HG03575 (cell line): ENCODE measurements at regions not wholly inside any gene's neighbourhood (a gene's known extent, or its start where the extent isn't known, plus 50 kb on each side); places are given as distances from the start of the nearest gene placed in this dataset.

Experiments
- ATAC-seq: cut with Tn5 transposase; IDR thresholded peaks from one replicate; pipeline ENCODE4 v1.9.1; 2021; ENCODE audit not compliant: unreplicated experiment, insufficient number of reproducible peaks, low FRiP score; ENCODE audit errors: extremely low read depth

DNA sequence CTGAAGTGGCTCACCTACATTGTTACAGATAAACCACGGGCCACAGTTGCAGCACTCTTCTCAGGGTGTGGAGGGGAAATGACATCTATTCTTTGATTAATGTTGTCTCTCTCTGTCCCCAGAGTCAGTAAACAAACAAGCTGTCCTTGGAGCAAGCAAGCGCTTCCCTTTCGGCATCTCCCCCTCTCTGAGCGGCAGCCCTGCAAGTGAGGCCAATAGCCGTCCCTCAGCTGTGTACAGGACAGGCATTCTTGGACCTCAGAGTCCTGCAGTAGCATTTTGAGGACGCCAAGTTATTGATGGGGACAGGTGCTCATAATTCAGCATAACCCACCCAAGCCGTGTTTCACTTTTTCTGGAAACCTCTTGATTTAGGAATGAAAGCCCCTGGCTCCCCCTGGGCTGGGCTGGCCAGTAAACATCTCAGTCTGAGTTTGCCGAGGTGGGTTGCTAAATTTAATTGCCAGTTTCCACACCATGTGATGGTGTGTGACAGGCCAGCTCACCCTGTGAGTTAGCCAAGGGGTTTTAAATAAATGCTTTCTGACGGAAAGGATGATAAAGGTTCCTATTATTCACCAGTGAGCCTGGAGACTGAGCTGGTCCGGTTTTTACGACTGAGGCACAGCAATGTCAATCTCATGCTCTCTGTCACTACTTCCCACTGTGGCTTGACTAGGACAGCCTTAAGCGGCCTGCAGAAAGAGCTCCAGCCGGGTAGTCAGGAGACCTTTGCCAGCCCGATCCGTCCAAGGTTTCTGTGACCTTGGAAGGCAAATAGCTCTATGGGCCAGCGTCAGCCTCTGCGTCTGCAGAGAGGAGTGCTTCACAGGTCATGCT lies 214.8 kb upstream of the RREB1 start:
- ATAC-seq, result no peak

GRCh38 chr6:6893701-6894100 lies 214.1 kb upstream of the RREB1 start:
- ATAC-seq, result no peak

DNA sequence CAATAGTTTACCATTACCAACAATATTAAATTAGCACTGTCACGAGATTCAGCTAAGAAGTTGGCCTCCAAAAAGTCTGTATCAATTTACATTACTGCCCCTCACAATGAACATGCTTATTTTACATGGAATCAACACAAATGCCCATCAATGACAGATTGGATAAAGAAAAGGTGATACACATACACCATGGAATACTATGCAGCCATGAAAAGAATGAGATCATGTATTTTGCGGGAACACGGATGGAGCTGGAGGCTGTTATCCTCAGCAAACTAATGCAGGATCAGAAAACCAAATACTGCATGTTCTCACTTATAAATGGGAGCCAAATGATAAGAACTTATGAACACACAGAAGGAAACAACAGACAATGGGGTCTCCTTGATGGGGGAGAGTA lies 211.8 kb upstream of the RREB1 start:
- ATAC-seq, result no peak

GRCh38 chr6:6897140-6897539 lies 210.6 kb upstream of the RREB1 start:
- no peak for ATAC-seq

- ATAC-seq, result no peak
These were observed 207.1 kb upstream of the RREB1 start for GRCh38 chr6:6900569-6901204.

DNA sequence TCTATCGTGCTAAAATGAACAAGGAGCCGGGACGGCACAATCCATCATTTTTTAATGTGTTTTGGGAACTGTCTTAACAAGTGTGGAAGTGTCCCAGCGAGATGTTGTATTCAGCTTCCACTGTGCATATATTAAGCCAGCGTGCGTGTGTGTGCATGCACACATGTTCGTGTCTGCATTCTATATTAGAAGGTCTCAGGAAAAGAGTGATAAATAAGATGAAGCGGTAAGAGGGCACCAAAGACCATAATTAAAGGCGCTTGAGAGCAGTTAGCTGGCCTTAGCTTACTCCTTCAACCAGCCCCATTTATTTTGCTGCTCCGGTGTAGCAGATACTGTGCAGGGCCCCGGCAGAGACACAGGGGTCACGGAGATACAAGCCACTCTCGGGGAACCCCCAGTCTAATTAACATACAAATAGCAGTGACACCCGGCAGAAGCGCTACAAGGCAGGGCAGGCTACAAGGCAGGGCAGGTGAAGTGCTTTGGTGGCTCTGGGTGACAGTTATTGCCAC lies 206.5 kb upstream of the RREB1 start:
- no peak for ATAC-seq

DNA sequence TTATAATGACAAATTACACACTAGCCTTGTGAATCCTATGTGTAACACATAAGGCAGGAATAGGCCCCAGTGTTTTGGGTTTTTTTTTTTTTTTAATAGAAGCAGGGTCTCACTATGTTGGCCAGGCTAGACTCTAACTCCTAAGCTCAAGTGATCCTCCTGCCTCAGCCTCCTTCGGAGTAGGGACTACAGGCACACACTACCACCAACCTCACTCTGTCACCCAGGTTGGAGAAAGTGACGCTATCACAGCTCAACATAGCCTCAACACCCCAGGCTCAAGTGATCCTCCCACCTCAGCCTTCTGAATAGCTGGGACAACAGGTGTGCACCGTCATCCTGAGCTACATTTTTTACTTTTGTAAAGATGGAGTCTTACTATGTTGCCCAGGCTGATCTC lies 205.8 kb upstream of the RREB1 start:
- ATAC-seq, result no peak

DNA sequence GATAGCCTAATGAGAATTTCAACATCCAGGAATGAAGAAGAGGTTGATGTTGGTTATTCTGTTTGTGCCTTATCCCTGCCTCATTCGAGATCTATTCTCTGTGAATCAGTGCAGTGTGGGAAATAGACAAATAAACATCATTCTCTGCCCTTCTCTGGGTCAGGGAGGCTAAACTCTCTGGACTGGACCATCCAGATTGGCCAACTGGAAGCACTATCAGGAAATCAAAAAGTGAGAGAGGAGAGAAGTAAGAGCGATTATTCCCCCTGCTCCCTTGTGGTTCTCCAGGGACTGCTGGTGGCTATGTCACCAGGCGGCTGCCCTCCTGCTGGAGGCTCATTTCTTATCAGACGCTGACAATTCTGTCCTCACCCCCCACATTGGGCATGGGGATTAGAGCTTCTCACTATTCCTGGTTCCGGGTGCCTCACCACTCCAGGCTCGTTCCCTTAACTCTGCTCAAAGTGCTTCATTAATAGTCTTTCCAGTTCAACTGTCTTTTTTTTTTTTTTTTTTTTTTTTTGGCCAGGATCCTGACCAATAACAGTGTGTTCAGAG lies 201.7 kb upstream of the RREB1 start:
- ATAC-seq, result no peak

GRCh38 chr6:6906570-6907213 lies 201.1 kb upstream of the RREB1 start:
- ATAC-seq, result no peak

DNA sequence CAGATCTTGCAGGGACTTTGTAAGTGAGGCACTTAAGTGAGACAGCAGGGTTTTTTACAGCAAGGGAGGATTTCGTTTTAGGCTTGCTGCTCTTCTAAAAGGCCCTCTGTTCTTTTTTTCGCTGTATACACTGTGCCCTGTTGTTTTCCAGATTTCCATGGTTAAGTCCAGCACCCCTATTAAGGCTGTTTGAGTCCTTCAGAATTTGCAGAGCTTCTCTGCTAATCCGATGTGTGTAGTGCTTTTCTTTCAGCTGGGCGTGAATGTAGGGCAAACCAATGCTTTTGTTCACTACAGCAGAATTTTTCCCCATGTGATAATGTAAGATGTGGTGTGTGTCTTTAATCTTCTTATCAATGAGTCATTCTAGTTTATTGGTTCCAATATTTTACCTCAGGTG lies 200.5 kb upstream of the RREB1 start:
- no peak for ATAC-seq

DNA sequence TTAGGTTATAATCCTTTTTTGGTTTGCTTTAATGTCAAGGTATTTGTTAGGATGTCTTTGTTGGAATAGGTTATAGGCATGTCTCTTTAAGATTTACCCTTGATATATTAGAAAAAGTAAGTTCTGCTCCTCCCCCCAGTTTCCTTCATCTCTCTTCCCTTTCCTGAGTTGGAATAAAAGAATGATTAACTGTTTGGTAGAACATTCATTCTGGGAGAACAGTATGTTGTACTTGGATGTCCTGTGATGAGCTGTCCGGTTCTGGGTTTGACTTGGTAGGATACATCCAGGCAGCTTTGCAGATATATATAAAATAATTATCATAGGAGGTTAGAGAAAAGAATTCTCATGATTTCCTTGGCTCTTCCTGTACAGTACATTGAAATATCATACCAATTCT lies 199.6 kb upstream of the RREB1 start:
- ATAC-seq, result no peak

DNA sequence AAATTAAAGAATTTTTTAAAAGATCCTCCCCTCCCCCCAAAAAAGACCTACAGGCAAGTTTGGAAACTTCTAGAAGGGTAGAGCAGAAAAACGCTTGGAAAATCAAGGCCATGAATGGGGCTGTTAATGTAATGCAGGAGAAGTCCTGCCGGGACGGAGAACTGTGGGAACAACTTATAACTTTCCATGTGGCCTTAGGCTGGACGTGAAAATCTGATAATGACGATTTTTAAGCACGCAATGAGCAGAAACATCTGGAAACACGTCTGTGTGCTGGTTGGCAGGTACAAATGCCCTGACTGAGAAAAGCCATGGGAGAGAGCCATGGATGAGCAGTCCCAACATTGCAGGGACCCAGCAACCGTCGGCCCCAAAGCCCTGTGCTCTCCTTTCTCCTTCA lies 198.7 kb upstream of the RREB1 start:
- no peak for ATAC-seq

DNA sequence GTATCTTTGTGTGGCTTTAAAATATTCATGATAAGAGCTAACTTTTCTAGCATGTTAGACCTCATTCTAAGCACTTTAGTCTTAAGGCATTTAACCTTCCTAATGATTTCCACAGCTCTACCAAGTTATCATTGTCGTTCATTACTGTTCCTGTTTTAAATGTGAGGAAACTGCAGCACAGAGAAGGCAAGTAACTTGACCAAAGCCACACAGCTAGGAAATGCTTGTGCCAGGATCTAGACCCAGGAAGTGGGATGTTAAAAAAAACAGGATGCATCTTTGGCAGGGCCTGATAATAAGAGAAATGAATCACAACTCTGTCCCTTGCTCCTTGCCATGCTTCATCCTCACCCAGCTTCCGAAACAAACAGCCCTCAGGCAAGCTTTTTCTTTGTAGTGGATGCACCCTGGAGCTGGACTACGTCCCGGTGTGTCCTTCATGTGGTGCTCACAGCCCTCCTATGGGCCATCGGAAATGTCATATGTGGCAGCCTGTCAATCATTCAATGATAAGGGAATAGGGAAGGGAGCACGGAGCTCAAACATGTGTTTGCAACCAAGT lies 196.9 kb upstream of the RREB1 start:
- ATAC-seq, result no peak

DNA sequence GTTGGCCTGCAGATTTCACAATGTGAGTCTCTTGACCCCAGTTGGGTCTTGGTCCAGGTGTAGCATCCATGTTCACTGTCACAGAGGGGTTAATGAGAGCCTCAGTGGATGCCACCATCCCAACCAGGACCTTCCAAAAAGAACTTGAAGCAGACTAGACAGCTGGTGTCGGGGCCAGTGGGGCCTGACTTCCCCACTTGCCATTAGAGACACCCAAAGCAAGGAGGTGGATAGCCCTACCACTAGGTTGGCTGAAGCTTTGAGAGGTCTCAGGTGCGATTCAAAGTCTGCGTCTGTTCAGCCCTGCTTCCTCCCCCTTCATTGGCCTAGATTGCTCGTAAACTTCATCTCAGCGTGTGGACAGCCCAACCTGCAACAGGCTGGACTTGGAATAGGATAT lies 196.4 kb upstream of the RREB1 start:
- no peak for ATAC-seq

DNA sequence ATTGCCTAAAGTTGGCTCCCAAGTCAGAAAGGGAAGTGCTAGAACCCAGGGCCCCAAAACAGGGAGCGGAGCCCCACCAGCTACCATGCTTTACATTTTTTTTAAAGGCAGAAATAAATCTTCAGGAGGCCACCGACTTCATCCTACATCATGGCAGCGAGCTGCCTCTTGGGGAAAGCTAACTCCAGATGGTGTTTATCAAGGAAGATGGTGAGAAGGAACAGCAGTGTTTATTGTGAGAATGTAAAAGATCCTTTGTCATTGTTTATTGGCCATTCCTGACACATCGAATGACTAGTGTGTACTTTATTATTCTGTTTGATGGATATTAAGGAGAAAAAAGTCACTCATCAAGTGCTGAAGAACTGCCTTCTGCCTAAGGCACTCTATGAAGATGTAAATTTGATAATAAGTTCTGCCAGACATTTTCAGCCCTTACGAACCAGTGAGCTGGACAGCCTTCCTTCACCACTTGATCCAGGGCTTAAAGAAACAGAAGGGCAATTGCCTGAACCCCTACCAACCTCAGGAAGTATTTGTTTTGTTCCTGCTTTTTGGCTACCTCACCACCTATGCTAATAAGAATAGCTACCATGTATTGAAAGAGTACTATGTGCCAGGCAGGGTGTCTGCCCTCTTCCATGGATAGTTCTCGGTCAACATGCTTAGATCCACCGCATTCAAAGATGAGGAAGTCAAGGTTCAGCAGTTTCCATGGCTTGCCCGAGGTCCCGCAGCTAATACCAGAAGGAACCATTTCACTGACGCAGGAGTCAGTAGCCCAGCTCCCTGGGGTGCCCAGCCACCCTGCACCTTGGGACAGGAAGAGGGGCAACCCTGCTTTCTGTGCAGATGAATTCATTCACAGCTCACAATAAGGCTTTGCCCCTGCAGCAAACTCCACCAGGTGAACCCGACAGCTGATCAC lies 194.7 kb upstream of the RREB1 start:
- ATAC-seq, result no peak

- ATAC-seq, result no peak
These were observed 192.5 kb upstream of the RREB1 start for GRCh38 chr6:6915219-6915618.

- no peak for ATAC-seq
These were observed 191.8 kb upstream of the RREB1 start for GRCh38 chr6:6915813-6916547.

- ATAC-seq, result no peak
These were observed 191.2 kb upstream of the RREB1 start for GRCh38 chr6:6916598-6916997.
